Anterior cingulate cortex (tissue), 58 donors: ENCODE measurements at regions not wholly inside any gene's neighbourhood (a gene's known extent, or its start where the extent isn't known, plus 50 kb on each side); places are given as distances from the start of the nearest gene placed in this dataset.

ENCODE experiments used
- DNase-seq, 58 donors: peaks; one replicate each; lab custom pipeline; 2025; lab: John Stamatoyannopoulos, UW

DNA sequence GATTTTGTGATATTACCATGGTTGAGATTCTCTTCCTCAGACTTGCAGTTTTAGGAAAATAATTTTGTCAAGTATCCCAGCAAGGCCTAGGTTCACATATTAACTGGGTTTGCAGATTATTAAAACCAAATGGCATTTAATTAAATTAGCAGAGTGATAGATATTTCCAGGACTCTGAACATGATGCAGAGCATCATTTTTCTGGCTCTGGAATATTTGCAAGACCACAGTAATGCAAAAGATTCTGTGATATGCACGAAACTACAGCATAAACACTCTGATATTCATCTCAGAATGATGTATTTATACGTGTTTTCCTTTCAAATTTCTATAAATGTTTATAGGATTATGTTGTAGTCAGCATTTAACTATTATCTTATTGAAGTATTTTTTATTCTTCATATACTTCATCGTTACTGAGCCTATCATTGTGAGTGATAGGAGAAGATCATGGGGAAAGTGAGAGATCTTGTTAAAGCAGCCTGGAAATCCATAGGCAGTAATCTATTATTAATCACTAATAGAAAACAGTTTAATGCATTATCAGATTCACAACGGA is 1245.6 kb downstream of the OTOL1 start:
- DNase-seq: no peak

DNA sequence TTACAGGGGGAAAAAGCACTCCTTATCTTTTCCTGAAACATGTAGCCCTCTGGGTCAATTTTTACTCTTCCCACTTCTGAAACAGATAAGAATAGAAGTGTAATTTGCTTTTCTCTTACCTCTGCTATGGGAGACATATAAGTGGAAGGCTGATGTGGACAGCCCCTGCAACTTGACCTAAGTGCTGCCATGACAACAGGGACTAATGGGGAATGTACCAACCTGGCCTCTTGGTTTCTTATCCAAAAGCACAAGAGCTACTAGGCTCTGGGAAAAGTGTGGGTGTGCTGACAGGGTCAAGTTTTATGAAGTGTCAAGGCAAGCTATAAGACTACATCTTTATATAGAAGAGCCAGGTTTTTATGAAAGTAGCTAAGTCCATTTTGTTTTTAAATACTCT is 1246.5 kb downstream of the OTOL1 start:
- DNase-seq: no peak

DNA sequence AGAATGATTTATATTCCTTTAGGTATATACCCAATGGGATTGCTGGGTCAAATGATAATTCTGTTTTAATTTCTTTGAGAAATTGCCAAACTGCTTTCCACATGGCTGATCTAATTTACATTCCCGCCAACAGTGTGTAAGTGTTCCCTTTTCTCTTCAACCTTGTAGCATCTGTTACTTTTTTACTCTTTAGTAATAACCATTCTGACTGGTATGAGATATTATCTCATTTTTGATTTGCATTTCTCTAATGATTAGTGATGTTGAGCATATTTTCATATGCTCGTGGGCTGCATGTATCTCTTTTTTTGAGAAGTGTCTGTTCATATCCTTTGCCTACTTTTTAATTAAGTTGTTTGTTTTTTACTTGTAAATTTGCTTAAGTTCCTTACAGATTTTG is 1264.2 kb downstream of the OTOL1 start:
- DNase-seq: no peak

DNA sequence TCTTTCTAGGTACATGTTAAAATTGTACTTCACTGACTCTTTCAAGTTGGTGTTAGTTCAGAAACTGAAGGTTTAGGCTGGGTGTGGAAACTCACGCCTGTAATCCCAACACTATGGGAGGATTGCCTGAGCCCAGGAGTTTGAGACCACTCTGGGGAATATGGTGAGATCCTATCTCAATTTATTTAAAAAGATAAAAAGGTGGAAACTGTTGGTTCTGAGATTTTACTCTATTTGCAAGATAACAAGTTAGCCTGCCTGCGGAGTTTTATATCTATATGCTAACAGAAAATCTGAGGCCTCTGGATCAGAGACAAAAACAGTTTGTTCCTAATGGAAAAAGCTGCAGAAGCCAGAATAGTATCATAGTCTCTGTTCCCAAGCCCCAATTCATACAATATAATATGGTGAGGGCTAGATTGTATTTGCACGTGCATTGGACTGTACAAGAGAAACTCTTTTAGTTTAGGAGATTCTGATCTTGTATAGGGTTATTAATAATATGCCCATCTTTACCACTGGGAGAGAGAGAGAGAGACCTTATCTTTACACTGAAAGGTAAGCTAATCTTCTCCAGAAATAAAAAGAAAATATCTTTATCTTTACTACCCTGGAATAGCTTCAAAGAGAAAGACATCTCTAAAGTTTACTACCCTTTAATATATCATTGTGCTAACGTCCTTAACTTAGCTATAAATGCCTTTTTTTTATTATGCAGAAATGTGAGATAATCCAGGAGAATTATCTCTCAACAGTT is 1267.6 kb downstream of the OTOL1 start:
- DNase-seq: no peak

DNA sequence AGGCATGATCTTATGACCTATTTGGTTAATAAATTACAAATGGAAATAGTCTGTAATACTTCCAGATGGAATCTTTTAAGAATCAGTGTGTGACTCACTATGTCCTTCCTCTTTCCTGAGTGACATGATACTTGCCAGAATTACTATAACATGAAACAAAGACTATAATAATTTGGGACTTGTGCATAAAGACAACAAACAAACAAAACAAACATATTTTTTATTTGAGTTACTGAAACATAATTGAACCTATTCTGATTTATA is 1268.1 kb downstream of the OTOL1 start:
- DNase-seq: no peak

DNA sequence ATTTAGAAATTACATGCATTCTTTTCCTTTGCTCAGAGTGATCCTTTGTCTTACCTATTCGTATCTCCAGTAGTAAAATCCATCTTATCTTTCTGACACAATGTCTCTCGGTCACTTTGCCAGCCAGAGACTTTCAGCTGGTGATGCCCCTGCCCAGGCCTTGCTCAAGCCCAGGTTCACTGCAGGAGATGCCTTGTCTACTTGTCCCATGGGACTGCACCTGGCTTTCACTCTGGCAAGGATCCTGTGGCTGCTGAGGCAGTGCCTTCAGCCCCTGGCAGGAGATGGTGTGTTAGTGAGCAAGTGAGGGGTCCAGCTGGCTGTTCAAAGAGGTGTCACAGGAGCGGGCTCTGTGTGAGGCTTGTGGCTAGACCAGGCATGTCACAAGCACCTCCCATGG is 1268.9 kb downstream of the OTOL1 start:
- no peak for DNase-seq

DNA sequence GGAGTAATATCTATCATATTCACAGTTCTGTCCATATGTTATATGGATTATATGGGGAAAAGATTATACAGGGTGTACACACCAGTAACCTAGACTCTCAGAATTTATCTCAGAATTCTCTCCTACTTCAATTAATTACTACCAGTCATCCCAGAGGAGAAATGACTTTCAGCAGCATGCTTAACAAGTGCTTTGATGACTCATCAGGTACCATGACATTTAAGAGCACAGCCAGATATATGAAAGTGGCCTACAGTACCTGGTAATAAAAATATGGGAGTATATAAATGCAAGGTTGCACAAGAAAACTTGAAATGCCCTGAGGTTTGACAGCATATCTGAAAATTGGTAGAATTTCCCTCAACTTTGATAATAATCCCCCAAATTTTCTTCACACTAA is 1273.0 kb downstream of the OTOL1 start:
- no peak for DNase-seq

DNA sequence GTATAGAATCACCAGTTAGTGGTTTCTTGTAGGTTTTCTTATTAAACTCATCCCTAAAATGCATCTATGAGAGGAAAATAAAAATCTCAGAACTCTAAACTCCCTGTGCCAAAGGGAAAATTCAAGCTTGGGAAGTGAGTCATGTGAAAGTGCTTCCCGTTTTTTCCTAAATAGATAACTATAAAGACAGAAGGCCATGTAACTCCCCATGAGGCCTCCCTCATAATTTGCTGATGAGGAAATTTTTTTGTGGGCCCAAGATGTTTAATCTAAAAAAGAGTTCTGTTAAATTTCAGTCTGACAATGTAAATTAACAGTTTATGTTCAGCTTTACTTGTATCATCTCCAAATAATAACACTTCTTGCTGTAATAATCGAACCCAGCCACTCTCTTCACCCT is 1273.9 kb downstream of the OTOL1 start:
- DNase-seq: no peak

DNA sequence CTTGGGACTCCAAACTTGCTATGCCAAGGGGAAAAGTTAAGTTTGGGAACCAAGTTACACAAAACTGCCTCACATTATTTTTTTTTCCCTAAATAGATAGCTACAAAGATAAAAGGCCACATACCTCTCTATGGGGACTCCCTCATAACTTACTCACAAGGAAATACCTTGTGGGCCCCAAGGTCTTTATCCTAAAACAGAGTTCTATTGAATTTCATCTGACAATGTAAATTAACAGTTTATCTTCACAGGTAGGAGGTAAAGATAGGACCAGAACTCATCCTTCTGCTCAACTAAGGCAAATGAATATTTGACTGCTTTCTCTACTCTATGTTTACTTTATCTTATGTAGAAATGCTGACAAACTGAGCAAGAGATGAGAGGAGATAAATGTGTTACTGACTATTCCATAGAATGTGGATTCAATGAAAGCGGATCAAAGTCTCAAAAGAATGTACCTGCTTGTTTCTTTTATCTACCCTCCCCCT is 1278.0 kb downstream of the OTOL1 start:
- DNase-seq: no peak

DNA sequence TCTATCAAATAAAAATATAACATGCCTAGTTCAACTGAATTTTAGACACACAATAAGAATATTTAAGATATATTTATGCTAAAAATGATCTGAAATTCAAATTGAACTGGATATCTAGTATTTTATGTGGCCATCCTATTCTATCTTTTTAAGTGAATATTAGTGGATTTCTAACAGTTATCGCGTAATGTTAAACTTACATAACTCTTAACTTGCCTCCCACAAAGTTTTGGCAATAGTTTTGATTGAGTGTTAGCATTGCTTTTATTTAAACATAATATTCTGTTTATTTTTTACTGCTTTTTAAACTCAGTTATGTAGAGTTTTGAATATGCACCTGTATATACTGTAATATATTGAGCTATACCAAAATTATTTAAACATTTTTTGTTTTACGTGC is 1279.5 kb downstream of the OTOL1 start:
- DNase-seq: no peak

DNA sequence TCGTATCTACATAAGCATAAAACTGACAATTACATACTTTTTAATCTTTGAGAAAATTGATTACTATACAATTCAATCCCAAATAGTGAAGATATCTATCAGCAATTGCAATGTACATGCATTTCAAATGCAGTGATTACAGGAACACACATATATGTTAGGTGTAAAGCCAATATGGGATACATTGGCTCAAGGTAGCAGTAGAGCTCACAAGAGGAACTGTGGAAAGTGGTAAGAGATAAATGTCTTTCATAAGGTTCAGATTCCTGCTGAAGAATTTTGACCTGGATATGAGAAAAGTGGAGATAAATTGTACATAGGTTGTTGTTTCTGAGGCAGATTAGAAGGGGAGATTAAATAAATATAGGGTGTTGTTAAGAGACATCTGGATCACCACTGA is 1280.5 kb downstream of the OTOL1 start:
- DNase-seq: no peak

DNA sequence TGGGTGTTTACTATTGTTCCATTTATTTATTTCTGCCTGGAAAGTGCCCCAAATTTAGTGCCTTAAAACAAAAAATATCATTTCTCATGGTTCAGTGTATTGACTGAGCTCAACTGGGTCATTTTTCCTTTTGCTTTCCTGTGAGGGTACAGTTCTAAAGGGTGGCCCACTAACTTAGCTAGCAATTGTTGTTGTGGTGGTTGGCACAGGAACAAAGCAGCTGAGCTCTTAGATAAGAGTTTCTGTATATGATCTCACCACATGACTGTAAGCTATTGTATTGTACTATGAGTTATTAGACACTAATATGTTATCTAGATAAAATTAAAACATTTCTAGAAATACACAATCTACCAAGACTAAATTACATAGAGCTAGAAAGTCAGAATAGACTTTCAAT is 1283.7 kb downstream of the OTOL1 start:
- DNase-seq: no peak

DNA sequence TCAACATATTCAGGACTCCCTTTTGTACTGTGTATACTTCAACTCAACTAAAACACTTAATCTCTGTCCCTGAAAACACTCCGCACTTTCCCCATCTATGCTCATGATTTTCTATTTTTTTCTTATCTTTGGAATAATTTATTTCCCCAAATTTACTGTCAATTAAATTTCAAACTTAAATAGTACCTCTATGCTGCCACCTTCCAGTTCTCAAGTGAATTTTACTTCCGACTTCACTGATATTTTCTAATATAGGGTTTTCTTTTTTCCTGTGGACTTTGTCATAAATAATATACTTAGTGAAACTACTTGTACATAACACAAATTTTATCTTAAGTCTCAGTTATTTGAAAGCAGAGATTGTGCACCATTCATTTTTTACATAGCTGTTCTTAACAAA is 1303.3 kb downstream of the OTOL1 start:
- DNase-seq: no peak

DNA sequence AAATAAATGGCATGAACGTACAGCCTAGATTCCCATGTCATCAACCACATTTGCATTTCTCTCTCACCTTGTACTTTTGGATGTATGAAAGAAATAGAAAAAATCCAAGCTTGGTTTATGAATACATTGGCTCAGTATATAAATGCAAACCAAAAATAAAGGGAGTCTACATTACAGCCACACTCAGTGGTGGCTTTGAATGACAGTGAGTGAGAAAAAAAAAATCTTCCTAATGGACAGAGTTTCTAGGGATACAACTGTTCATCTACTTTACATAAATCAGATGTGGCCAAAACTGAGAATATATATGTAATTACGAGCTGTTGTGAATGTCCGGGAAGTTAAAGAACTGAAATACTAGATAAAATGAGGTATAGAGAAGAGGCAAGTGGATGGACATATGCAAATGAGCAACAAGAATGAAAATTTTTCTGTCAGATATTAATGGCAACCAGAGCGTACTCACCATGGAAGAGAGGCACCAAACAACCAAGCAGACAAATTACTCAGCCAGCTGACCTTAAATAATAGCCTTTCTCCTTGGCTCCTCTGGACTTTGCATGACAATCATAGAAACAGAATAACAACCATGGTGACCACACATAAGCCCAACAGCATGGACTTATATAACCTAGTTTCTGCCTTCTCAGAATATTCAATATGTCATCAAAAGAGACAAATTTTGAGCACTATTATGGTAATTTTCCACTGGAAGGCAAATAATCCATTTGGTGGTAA is 1305.8 kb downstream of the OTOL1 start:
- no peak for DNase-seq

DNA sequence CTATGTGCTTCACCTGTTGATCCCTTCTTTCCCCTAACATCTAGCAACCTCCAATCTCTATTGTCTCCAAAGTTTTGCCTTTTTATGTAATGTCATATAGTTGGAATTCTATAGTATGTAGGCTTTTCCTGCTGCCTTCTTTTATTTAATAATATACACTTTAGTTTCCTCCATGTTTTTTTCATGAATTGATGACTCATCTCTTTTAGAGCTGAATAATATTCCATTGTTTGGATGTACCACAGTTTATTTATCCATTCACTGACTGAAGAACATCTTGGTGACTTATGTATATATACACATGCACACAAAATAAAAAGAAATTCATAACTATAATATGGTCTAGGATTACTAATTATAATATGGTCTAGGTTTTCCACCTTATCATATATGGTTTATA is 1314.2 kb downstream of the OTOL1 start:
- no peak for DNase-seq

DNA sequence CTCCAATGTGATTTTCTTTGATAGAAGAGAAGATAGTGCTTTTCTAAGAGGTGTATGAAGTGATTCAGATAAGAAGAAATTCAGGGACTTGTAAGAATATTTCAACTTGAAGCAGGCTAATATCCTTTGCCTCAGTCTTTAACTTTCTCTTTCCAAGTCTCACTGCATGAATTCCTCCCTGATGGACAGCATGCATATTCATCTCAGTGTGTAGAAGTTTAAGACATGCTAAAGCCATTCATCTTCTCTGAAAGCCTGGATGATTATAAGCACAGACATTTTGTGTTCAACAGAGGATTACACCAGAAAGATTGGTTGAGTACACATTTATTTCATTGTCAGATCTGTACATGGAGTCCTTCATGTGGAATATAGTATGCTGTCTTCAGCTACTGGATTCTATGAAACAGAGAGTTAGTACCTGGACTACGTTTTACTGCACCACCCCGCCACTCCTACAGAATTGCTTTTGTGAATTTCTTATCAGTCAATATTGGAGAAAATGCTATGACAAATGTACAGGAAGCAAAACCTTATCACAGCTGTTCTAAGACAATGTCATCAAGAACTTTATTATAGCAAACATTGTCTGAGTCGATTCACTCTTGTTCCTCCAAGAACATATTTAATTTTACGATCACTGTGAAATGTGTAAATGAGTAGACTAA is 1346.1 kb downstream of the OTOL1 start:
- no peak for DNase-seq

DNA sequence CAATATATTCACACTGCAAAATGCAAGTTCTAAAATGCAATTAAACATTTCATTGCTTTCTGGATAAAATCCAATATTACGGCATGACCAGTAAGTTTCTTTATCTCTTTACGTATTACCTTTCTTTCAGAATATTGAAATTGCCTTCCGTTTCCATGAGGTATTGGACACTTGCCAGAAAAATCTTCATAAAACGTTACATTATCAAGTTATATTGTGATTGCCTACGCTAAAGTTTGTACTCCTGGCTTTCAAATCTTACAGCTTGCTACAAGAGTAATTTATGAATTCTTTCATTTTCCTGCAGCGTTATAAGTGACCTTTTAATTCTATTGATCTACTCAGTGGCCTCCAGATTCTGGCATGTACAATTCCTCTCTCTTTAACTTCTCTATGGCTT is 1349.3 kb downstream of the OTOL1 start:
- DNase-seq: no peak

DNA sequence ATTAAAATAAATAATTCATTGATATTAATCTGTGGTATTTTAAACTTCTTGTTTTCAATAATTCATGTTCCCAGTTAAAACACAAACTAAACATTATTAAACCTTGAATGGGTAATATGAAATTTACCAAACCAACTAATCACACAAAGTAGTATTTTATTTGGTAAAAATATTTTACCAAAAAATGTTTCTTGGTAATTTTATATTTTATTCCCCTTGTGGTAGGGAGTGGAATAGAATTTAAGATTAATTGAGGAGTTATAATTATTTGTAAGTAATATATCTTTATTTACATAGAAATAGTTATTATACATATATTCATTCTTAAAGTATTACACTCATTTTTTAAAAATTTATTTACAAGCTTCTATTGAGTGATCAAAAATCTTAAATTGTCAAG is 1350.9 kb downstream of the OTOL1 start:
- DNase-seq: no peak

DNA sequence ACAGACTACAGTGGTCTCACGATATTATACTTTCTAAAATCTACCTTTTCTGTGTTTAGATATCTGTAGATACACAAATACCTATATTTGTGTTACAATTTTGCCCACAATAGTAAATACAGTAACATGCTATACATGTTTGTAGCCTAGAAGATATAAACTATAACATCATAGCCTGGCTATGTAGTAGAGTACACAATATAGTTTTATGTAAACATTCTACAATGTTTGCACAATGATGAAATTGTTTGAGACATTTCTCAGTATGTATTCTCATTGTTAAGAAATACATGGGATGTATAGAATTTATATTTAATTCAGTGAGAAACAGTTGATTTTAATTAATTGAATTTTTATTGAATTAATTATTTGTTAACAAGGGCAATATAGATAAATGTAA is 1367.0 kb downstream of the OTOL1 start:
- DNase-seq: no peak

DNA sequence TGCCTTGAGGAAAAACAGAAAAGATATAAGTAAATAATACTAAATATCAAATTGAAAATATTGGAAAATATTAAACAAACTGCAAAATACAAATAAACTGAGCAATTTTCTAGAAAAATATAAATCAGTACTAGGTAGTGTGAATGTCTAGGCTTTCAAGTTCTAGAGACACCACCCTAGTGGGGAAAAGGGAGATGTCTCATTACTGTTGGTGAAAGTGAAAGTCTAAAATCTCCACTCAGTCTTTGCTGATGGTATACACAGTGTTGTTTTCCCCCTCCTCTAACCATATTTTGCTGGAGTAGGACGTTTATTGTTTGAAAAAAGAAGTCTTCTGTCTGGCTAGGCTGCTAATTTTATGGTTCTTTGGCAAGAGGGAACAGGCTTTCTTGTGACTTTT is 1368.9 kb downstream of the OTOL1 start:
- DNase-seq: no peak

DNA sequence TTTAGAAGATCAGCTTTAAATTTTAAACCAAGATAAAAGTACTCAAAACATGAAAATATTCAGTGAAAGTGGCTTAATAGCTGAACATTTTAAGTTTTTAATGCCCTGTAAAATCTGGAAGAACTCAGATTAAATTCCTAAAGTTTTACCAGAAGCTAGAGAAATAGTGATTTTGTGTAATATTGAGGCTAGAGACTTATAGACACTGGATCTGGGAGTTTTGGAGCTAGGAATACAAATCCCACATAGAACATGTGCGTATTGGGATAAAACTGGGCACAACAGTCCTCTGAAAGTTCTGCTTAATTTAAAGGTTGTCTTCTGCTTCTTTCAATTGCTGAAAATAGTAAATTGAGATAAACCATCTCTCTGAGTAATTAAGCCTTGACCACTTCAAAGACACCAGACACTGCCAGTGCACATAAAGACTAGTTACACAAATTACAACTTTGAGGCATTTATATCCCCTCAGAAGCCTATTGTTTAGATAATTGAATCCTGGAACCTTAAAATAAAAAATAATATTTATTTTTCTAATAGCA is 1382.5 kb downstream of the OTOL1 start:
- DNase-seq: no peak
